Testis (tissue), 2 donors: ENCODE measurements at regions not wholly inside any gene's neighbourhood (a gene's known extent, or its start where the extent isn't known, plus 50 kb on each side); places are given as distances from the start of the nearest gene placed in this dataset.

Source experiments
- CTCF ChIP-seq, 3 experiments: fragments of 450-650 bp in 2 of 3; fragments of 200-600 bp in 1 of 3; sonication (generic) in 1 of 3; IDR thresholded peaks; one replicate each; pipeline ENCODE4 v1.5.1; 2016 to 2019; ENCODE audit warnings: antibody characterized with exemption in 3 of 3, mild to moderate bottlenecking in 2 of 3, moderate library complexity in 1 of 3
- POLR2A ChIP-seq: fragments of 450-650 bp; IDR thresholded peaks from one replicate; pipeline ENCODE4 v1.6.1; 2017; ENCODE audit warnings: antibody characterized with exemption, mild to moderate bottlenecking, moderate library complexity

DNA sequence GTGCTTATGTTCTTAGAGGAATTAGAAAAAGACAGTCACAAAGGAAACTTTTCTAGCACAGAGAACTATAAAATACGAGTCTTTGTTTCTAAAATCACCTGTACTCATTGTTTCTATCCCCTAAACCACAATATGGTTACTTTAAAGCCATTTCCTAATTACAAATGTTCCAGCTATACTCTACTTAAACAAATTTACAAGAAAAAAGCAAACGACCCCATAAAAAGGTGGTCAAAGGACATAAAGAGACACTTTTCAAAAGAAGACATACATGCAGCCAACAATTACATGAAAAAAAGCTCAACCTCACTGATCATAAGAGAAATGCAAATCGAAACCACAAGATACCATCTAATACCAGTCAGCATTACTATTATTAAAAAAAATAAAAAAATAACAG is 447.3 kb downstream of the RAB28 start:
- no peak for TF ChIP-seq CTCF (IDR thresholded peaks at IDR 0.05)
- TF ChIP-seq POLR2A, result no peak
